Fibroblast of gingiva (primary cell): ENCODE measurements at regions not wholly inside any gene's neighbourhood (a gene's known extent, or its start where the extent isn't known, plus 50 kb on each side); places are given as distances from the start of the nearest gene placed in this dataset.
"Not testable (repeated sequence)": the region's sequence is repeated elsewhere in the genome, so short reads cannot be mapped to it uniquely, and the experiment has no call there.

Source experiments
- DNase-seq: peaks from one replicate; pipeline ENCODE4 v3.0.0-alpha.2; 2011; ENCODE audit warnings: low read depth

GRCh38 chr4:23533859-23534258 lies 356.0 kb downstream of the PPARGC1A start:
- DNase-seq, result no peak

- no peak for DNase-seq
Observed at GRCh38 chr4:23516716-23517115, 373.1 kb downstream of the PPARGC1A start.

DNA sequence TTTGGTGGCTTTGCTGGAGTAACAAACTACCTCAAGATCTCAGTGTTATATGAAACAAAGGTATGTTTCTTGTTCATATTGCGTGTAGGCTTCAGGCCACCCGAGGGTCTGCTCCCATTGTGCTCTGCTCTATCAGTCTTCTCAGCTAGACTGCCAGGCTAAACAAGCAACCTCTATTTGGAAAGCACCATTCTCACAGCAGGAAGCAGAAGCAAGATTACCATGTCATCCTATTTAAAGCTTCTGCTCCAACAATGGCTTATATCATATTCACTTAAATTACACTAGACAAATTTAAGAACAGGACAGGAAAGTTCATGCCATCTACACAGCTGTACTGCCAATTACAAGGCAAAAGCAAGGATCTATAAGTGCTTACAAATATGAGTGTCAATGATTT lies 385.8 kb downstream of the PPARGC1A start:
- no peak for DNase-seq

DNA sequence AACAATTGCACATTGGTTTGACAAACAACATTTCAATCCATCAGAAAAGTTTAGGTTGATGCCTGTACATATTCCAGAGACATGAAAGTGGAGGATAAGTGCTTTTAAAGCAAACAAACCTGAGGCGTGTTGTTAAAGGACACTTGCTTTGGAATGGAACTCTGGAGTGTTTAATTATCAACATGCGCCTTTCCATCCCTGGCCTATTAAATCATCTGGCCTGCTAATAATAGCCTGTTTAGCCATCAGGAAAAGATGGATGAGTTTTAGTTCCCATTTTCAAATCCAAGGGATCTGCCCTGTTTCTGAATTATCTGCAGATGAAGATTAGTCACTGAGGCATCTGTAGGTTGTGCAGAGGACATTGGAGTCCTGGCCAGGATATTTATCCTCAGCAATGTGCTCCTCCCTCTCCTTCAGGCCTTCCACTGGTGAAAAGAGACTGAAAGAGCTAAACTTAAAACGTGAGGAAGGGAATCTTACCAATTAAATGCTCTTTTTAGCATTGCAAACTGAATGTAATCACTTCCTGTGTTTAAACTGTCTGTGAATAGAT lies 388.9 kb downstream of the PPARGC1A start:
- DNase-seq, result no peak

GRCh38 chr4:23485801-23486200 lies 404.0 kb downstream of the PPARGC1A start:
- no peak for DNase-seq

GRCh38 chr4:23484689-23485088 lies 405.2 kb downstream of the PPARGC1A start:
- no peak for DNase-seq

DNA sequence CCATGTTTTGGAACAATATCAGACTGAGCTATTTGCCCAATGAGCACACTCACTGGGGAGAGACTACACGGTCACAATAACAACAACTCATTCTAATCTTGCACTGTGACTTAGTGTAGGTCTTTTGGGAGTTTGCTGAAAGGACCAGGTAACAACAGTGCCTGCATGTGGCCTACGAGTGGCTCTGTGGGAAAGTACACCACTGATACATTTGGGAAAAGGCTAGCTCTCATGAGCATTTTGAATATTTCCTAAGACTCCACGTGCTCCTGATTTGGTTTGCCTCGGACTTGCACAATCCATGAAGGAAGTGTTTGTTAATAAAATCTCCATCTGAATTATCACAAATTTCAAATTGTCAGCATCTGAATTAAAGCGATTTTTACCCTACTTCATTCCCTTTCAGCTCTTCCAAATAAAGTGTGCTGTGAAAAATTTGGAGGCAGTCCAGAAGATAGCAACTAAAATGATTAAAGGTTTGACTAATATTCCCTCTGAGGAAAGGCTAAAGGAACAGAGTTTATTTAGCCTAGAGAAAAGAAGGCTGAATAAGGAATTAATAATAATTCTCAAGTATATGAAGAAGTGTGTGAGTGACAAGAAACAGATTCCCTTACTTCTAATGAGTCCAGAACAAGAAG lies 406.4 kb downstream of the PPARGC1A start:
- no peak for DNase-seq

DNA sequence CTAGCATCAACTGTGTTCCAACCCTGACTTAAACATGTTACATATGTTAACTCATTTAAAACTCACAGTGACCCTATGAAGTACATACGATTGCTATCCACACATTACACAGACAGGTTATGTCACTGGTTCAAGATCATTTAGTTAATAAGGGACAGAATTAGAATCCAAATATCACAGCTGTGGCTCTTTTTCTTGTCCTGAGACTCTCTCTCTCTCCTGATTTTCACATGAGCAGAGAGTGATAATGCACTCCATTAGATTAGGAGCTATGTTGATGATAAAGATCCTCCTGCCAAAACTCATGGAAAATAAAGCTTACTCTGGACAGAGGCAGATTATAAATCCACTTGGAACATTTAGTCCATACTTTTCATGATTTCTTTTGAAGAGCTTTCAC lies 408.3 kb downstream of the PPARGC1A start:
- no peak for DNase-seq

DNA sequence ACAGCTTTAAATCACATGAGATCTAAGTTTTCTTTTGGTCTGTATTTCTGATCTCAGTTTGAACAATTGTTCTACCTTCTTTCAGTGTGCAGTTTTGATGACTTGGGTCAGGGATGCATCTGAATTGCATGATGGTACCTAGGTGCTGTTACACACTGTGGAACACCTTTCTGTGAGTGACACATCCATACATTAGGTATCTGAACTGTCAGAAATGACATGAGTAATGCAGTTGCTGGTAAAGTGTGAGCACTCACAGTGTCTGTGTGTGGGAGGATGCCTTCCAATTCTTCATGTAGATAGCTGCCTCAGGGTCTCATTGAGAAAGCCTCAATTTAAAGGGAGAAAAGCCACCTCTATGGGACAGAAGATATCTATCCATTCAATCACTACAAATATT lies 411.9 kb downstream of the PPARGC1A start:
- no peak for DNase-seq

GRCh38 chr4:23476515-23477090 lies 413.2 kb downstream of the PPARGC1A start:
- DNase-seq, result no peak

DNA sequence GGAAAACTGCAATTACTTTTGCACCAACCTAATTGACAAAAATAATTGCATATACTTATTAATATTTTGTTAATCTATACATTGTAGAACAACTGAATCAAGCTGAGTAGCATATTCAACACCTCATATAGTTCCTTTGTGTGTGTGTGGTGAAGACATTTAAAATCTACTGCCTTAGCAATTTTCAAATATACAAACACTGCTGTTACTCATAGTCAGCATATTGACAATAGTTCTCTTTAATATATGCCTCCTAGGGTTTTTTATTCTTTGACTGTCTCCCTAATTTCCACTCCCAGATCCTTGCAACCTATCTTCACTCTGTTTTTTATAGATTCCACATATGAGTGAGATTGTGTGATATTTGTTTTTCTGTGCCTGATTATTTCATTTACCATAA lies 426.8 kb downstream of the PPARGC1A start:
- no peak for DNase-seq

DNA sequence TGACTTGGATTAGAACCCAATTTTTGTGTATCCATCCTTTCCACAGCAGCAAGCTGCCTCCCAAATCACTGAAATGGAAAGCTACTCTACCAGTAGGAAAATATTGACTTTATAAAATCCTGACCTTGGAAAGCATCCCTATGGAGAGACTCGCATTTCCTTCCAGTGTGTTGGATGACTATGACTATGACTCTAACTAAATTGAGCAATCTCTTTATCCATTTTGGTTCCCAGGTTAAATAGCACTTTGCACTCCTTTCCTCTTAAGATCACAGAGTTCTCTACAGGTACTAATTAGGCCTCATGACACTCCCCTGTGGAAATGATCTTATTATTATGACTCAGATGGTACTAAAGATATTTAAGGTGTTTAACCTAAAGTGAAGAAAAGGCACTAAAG lies 431.8 kb downstream of the PPARGC1A start:
- DNase-seq, result no peak

GRCh38 chr4:23456864-23457263 lies 433.0 kb downstream of the PPARGC1A start:
- no peak for DNase-seq

GRCh38 chr4:23455456-23456158 lies 434.2 kb downstream of the PPARGC1A start:
- DNase-seq, result no peak

DNA sequence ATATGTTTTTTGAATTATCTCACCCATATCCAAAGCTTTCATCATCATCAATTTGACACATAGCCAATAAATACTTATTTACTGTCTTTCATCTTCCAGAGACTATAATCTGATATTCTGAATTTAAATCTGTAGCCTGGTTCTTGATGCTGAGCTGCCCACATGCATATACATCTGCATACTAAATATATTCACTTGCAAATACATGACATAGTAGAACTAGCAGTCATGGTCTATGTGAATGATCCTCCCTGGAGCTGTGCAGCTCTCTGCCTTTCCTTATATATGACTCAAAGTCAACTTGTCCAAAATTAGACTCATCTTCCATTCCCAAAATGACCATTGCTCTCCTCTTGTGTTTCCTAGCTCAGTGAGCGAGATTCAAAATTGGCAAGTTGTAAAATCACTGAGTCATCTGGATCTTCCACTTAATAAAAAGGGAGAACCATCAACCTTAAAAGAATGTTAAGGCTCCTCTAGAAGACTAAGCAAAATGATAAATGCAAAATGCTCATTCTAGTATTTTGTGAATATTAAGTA lies 448.2 kb downstream of the PPARGC1A start:
- no peak for DNase-seq

DNA sequence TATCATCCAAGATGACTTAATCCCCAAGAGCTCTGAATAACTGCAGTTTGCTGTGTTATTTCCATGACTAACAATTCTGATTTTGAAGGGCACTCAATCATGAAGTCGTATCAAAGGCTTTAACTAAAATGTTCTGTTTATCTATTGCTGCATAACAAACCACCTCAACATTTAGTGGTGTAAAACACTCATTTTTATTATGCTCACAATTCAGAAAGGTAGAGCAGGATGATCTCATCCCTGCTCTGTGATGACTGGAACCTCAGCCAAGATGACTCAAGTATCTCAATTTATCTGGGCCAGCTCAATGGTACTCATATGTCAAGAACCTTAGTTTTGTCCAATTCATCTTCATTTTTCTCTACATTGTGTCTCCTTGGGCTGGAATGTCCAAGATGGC lies 451.1 kb downstream of the PPARGC1A start:
- no peak for DNase-seq

- DNase-seq, result no peak
Observed at GRCh38 chr4:23429497-23429896, 460.4 kb downstream of the PPARGC1A start.

DNA sequence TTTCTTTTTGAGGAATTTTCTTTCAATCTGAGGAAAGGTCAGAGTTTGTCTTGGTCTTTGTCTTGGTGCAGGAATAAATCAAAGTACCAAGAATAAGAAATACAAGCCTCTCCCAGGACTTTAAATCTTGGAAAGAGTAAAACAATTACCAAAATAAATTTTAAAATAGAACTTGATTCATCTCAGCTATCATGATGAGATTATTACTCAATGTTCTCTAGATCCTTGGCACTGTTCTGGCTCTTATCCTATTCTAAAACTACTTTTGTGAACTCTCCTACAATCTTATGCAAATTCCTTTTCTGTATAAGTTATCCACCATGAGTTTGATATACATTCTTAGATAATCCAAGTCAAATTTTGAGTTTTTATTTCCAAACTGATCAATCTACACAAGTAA lies 464.3 kb downstream of the PPARGC1A start:
- no peak for DNase-seq

- DNase-seq, result no peak
Observed at GRCh38 chr4:23423540-23423939, 466.3 kb downstream of the PPARGC1A start.

GRCh38 chr4:23422878-23423277 lies 467.0 kb downstream of the PPARGC1A start:
- DNase-seq, result no peak

DNA sequence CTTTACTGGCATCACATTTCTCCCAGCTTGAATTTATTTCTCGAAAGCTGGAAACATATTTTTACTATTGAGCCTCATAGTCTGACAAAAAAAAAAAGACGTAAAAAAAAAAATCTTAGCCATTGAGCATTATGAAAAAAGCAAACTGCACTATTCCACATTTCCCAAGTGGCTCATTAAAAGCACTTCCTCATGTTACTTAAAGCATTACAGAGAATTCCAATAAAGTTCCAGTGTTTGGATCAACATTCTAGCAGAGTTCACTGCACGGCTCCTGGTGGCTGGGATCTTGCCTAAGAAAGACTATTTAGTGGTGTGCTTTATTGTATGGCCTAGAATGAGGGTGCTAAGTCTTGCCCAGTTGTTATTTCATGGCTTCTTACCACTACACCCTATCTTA lies 476.2 kb downstream of the PPARGC1A start:
- no peak for DNase-seq

DNA sequence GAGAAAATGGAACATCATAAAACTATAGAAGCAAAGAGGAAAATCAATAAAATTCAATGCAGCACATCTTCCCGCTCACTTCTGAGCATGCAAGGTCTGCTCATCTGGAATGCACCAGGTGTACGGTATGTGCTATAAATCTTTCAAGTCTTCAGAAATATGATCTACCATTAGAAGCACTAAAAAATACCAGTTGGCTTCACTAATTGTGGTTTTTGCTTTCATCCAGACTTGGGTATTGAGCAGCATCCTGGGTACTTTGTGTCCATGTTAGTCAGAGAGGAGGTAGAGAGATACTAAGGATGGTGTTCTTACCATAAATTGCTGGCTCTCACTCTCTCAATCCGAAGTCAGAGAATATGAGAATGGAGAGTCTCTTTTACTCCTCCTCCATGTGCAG lies 477.1 kb downstream of the PPARGC1A start:
- no peak for DNase-seq

- not testable (repeated sequence) for DNase-seq
Observed at GRCh38 chr4:23408913-23409312, 480.9 kb downstream of the PPARGC1A start.
